Activated CD8-positive, alpha-beta memory T cell treated with anti-CD3 and anti-CD28 coated beads, Interleukin-2, amount 50 U/mL, for 1 hour (primary cell): ENCODE measurements at regions not wholly inside any gene's neighbourhood (a gene's known extent, or its start where the extent isn't known, plus 50 kb on each side); places are given as distances from the start of the nearest gene placed in this dataset.
"Not testable (repeated sequence)": the region's sequence is repeated elsewhere in the genome, so short reads cannot be mapped to it uniquely, and the experiment has no call there.

Experiments
- DNase-seq: peaks from one replicate; pipeline ENCODE4 v3.0.0-alpha.2; 2020; ENCODE audit errors: extremely low read depth

DNA sequence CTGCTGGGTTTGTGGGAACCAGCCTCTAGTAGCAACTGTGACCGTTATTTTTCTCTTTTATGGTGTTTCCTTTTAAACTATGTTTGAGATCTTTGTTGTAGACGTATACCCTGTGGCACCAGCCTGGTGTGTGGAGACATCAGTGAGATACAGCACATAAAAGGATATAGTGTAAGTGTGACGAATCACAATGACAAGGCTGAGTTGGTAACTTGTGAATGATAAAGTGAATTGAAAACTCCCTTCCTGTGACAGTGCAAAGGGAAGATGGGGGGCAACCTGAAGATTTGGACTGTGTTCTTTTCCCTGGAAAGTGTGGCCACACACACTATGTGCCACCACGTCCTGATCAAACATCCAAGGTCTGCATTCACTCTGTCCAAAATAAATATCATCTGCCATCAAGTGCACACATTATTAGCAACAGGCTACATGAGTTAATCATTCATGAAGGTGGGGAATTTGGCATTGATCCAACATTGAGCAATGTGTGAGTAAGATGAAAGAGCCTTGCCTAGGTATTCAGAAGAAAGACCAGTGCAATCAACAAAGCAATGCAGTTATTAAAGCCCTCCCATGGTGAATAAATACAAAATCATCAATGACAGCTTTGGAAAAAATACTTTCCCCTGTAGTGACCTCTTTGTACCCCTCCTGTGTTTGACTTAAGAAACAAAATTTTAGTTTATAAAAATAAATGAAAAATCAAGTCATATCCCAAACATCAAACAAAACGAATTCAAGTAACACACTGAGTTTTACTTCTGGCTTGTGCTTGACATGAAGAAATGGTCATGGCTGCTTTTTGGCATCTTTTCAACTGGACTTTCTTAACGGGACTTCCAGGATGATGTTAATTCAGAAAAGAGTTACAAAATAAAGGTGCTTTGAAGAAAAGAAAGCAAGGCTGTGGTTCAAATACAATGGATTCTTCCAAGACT lies 1280.5 kb upstream of the ZEB2 start:
- no peak for DNase-seq

DNA sequence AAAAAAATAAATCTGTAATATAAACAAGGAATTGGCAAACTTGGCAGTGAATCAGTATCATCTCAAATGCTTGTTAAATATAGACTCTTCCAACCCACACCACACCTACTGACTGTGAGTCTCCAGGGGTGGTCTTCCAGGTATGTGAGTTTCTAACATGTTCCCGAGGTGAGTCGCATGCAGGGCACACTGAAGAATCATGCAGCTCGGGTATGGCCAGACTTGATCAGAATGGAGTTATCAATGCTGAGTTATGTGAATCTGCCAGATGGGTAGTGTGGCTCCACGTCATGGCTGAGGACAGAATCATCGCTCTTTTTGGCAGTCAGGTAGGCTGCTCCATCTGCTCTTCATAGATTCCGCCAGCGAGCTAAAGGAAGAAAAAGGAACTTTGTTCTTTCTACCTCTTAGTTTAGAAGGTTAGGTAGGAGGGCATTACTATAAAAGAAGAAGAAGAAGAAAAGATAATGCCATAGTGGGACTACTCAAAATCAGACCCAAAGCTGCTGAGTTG lies 1279.7 kb upstream of the ZEB2 start:
- DNase-seq = no peak

DNA sequence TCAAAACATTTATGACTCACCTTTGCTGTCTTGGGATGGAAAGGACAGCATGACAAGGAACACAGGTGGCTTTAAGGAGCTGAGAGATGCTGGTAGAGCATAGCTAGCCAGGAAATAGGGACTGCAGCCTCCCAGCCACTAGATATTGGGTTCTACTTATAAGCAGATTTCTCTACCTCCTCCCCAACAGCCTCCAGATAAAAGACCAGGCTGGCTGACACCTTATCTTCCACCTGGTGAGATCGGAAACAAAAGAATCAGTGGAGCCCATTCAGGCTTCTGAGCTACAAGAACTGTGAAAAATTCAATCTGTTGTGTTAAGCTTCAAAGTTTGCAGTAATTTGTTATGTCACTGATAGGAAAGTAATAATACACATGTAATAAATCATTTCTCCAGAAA lies 1278.5 kb upstream of the ZEB2 start:
- DNase-seq = no peak

DNA sequence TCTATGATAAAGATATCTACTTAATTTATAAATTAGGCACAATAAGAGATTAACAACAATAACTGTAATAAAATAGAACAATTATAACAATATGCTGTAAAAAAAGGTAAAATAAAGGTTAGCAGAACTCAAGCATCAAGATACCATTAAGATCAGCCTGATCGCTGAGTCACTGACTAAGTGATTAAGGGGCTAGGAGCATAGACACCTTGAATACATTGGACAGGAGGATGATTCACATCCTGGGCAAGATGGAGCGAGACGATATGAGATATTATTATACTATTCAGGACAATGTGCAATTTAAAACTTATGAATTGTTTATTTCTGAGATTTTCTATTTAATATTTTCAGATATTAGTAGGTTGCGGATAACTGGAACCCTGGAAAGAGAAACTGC lies 1277.8 kb upstream of the ZEB2 start:
- DNase-seq = no peak

DNA sequence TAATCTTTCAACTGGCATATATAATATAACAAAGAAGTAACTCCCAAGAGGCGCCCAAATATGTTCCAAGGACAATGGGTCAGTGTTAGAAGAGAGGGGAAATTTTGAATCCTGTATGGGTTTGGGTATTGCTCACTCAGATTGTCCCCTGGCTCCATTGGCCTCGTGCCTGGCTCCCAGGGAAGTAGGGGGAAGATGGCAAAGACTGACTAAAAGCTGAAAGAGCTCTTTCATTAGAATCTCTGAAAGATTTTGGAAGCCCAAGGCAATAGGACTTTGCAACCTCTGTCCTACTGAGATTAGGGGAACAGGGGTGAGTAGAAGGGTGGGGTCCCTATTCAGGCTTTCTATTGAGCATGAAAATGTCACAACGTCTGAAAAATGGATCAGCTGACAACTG lies 1272.8 kb upstream of the ZEB2 start:
- no peak for DNase-seq

DNA sequence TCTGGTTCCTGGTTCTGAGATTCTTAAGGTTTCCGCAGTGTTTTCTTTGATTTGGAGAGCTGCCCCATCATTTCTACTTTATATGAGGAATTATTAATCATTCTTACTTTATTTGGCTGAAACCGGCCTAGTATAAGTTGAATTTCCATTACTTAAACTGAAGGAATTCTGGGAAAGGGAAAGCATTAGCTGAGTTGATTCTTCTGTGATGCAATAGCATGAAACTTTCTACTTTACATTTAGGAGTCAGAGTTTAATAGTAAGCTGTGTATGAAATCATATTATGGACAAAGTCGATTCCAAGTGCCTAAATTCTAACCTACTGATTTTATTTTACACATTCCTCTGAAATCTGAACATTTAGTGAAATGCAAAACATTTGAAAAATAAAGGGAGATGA lies 1269.7 kb upstream of the ZEB2 start:
- no peak for DNase-seq

DNA sequence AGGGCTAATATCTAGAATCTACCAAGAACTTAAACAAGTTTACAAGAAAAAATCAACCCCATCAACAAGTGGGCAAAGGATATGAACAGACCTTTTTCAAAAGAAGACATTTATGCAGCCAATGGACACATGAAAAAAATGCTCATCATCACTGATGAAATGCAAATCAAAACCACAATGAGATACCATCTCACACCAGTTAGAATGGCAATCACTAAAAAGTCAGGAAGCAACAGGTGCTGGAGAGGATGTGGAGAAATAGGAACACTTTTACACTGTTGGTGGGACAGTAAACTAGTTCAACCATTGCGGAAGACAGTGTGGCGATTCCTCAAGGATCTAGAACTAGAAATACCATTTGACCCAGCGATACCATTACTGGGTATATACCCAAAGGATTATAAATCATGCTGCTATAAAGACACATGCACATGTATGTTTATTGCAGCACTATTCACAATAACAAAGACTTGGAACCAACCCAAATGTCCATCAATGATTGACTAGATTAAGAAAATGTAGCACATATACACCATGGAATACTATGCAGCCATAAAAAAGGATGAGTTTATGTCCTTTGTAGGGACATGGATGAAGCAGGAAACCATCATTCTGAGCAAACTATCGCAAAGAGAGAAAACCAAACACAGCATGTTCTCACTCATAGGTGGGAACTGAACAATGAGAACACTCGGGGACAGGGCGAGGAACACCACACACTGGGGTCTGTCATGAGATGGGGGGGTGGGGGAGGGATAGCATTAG lies 1267.9 kb upstream of the ZEB2 start:
- not testable (repeated sequence) for DNase-seq

DNA sequence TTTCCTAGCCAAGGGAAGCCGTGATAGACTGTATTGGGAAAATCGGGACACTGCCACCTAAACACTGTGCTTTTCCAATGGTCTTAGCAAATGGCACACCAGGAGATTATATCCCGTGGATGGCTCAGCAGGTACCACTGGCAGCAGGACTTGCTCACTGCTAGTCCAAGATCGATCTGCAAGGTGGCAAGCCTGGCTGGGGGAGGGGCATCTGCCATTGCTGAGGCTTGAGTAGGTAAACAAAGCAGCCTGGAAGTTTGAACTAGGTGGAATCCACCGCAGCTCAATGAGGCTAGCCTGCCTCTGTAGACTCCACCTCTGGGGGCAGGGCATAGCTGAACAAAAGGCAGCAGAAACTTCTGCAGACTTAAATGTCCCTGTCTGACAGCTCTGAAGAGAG lies 1262.7 kb upstream of the ZEB2 start:
- not testable (repeated sequence) for DNase-seq

DNA sequence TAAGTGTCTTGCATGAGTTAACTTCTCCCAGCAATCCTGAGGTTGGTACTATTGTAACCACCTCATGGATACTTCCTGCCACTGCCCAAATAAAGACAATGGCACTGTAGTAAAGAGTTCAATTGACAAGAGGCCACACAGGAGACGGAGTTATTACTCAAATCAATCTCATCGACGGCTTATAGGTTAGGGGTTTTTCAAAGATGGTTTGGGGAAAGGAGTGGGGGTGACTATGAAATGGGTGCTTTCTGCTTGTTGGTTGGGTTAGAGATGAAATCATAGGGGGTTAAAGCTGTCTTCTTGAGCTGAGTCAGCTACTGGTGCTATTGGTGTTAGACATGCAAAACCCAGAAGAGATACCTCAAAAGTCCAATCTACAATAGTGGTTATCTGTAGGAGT lies 1258.0 kb upstream of the ZEB2 start:
- DNase-seq = no peak

DNA sequence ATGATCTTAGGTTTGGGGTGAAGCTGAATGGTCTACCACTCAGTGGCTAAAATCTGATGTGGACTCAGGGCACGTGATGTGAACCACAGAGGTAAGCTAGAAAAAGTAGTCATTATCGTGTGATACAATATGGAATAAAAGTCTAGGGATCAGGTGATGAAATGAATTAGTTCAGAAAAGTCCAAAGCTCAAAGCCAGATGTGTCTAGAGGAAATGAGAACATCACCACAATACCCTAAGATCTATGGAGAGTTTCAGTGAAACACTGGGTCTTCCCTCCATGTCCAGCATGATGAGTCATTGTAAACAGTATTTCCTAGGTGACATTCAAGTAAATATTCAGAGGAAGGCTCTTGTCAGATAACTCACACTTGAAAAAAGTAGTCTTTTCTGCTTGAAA lies 1257.4 kb upstream of the ZEB2 start:
- no peak for DNase-seq

DNA sequence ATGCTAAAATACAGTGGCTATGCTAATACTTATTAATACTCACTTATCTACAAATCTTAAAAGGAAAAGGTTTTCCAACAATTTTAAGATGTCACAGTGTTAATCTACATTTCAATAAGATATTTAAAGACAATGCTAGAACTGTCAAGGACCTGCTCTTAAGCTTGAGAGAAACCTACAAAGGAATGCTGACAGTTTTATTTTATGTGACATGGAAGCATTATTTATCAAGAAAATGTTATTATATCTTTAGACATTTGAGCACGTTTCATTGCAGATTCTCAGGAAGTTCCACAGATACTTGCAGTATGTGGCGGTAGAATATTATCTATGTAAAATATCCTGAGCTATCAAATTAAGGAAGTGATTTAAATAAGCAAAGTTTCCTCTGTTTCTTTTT lies 1255.7 kb upstream of the ZEB2 start:
- no peak for DNase-seq

DNA sequence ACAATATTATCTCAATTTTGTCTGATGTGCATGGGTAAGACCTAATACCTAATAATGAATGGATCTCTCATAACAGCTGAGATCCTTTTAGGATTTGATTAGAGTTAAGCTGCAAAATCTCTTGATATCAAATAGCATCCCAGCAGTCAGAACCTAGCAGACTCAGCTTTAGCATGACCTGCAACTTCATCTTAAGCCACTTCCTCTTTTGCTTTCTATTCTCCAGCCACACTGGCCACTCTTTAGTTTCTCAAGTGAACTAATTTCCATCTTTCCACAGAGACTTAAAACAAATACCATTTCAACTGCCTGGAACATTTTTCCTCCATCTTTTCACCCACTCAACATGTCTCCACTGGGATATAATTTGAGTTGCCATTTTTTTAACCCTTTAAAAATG lies 1251.6 kb upstream of the ZEB2 start:
- DNase-seq = no peak

DNA sequence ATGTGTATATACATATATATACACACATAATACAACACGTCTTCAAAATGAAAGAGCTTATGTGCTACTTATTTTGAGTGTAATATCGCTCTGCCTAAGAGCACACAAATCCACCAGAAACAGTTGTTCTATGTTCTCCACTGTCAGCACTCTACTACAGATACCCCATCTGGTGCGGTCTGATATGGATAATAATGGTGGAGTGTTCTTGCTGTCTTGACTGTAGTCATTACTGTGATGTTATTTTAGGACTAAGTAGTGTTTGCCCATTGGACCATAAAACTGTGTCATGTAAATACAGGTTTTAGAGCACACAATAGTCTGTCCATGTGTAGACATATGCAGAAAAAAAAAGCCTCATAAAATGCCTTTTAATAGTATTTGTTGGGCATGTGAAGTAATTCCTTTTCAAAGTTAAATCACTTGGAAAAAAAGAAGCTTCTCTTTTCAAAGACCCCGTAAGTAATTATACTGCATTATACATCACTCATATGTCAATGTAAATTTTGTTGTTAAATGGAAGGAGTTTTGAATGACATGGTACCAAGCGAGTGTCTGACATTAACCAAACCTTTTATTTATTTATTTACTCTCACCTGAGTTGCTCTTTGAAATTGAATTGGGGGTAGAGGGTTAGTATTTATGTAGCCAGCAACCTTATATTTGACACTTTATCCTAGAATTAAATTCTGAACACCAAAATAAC lies 1249.2 kb upstream of the ZEB2 start:
- no peak for DNase-seq

DNA sequence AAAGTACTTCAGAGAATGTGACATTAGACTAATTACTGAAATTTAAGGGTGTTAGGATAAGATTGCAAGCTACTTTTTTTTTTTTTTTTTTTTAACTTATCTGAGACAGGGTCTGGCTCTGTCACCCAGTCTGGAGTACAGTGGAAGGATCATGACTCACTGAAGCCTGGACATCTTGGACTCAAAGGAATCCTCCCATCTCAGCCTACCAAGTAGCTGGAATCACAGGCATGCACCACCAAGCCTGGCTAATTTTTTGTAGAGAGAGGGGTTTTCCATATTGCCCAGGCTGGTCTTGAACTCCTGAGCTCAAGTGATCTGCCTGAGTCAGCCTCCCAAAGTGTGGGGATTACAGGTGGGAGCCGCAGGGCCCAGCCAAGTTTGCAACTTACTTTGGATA lies 1246.0 kb upstream of the ZEB2 start:
- no peak for DNase-seq

DNA sequence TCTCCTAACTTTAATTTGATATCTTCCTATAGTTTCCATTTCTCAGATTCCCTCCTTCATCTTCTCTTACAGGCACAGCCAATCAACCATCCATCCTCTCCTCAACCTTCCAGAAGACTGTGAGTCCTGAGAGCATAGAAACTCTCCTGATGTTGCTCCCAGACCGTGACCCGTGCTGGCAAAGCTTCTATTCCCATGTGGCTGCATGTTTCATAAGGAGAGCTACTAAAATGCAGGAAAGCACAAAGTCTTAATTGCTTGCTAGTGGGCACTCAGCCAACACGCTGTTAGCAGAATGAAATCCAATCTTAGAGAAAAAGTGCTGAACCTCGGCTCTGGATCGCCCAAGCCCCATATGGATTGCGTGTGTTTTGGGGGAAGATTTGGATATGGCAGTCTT lies 1244.7 kb upstream of the ZEB2 start:
- DNase-seq = no peak

DNA sequence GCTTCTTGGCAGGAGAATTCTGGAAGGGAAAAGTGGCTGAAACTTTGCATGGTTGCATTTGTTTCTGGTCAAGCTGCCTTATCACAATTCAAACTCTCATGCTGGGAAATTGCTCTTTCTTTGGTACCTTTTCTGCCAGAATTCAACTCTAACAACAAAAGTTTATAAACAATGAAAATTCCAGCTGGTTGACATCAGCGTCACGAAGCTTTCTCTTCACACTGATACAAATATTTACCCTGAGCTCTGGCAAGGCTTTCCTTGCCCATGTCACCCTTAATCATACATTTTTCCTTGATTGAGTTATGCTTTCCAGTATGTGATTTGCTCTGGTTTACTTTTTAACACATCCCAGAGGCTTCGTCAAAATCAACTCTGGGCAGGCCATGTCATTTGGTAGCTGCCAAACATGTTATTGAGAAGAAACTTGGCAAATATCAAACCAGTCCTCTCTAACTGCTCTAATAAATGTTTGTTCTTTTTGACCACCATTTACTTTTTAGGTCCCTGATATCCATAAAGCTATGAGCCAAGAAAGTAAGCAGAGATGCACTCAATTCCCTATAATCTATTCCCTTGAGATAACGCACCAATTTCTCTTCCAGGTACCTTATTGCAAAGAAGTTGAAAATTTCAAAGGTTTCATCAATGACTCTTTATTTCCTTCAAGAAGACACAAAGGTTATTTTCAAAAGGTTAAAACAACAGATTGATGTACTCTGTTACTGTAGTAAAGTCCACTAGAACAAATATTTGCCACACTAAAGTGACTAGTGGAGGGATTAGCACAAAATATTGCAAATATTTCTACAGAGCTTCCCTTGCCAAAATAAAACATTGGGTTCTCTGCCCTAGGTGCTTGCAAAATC lies 1241.1 kb upstream of the ZEB2 start:
- DNase-seq = no peak

DNA sequence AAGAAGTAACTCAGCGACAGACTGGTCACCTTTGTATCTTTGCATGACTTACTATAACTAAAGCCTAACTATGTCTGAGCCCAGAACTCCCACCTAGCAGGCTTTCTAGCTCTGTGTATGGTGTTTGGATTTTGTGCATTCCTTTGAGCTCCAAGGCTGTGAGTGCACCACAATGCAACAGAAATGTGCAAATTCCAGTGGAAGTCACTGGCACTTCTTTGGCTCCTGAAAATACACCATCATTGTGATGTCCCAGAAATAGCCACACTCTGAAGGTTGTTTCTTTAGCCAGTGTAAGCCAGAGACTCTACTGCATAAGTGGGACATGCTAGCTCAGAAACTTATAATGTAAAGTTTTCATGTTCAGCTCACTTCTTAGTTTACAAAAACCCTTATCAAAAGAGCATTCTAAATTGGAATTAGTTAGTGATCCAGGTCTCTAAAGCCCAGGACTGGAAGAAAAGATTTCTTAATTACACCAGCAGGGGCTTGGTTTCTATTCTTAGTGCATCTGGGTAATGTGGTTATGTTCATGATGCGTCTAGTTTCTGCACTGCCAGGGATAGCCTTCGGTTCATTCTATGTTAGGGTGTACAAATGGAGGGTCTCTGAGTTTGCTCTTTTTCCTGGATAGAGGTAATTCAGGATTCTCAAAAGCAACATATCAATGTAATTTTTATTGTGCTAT lies 1239.5 kb upstream of the ZEB2 start:
- DNase-seq = no peak

DNA sequence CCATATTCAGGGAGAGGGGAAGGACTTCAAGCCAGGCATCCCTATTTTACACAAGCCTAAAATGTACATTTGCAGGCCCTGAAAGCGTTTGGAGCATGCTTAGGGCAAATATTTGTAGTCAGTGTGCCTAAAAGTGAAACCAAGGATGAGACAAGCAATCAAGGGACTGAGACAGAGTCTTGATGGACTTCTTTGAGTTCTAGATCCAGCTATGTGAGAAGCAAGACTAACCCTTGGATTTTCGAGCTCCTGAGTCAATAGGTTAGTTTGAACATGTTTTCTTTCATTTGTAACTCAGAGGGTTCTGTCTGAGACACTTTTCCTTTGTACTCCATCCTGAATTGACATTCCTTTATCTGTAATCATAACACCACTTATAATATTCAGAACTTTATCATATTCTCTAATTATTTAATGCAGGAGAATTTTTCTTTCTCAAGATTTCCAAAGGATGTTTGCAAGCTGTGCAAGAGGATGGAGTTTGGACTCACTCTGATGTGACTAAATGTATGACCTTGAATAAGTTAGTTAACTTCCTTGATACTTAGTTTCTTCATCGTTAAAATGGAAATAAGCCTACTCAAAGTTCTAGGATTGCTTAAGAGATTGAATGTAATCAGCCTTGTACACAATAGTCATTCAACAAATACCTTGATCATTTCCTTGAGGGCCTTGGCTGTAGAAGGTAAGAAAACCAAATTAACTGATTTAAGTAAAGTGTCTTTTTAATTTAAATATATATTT lies 1237.8 kb upstream of the ZEB2 start:
- no peak for DNase-seq

DNA sequence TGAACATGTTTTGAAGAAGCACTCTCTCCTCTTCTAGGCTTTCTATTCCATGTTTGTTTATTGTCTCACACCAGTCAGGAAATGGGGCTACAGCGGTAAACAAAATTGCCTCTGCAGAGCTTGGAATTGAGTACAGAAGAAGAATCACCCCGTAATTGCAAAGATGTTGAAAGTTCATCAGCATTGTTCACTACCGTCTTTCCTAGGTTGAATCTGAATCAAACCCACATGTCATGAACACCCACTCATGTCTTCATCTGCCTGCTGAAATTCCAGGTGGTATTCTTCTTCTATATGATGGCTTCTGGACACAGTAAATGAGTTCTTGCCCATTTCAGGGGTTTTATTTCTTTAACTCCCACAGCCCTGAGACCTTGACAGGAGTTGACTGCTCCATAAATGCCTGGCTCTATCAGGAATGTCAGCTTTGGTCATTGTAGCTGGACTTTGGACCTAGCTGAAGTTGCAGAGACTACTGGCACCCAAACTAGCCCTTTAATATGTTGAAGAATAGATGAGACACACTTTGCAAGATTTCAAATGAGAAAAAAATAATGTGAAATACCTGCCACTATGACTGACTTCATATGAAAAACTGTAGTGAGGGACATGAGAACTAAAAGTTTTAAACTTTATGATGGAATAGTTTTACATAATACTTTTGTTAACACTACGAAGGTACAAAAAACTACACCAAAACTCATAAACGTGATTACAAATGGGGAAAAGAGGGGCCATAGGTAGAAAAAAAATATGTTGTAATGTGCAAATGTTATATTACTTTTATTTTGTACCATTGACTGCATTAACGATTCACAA lies 1235.3 kb upstream of the ZEB2 start:
- no peak for DNase-seq
